ENCODE measurements at regions not wholly inside any gene's neighbourhood (a gene's known extent, or its start where the extent isn't known, plus 50 kb on each side); places are given as distances from the start of the nearest gene placed in this dataset.
"Not testable (repeated sequence)": the region's sequence is repeated elsewhere in the genome, so short reads cannot be mapped to it uniquely, and the experiment has no call there.

DNA sequence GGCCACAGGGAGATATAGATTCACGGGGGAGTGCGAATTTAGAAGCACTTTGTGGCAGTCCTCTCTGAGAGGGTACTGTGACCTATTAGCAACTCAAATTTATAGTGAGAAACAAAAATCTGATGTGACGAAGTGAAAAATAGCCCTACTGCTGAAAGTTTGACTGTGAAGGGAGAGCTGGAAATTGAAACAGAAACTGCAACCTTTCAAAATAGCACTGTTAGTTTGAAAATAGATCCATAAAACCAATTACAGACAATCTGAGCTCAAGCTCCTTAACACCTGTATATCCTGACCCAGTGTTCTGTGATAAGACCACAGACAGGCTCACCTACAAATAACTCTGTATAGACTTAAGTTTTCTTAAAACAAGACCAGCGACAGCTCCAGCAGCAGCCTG is 420.1 kb downstream of the IRX1 start:
- H3K9me3 Mint-ChIP-seq, result peaks cover 3% of the 10 kb centered on the region
- H3K36me3 Mint-ChIP-seq, result no peaks in the 10 kb centered on the region
- H3K4me3 Mint-ChIP-seq, result no peak overlapping the region
- no peak for ATAC-seq
- H3K27ac Mint-ChIP-seq, result no peak overlapping the region
- H3K27me3 Mint-ChIP-seq, result no peaks in the 10 kb centered on the region
- no peaks in the 10 kb centered on the region for H3K4me1 Mint-ChIP-seq

DNA sequence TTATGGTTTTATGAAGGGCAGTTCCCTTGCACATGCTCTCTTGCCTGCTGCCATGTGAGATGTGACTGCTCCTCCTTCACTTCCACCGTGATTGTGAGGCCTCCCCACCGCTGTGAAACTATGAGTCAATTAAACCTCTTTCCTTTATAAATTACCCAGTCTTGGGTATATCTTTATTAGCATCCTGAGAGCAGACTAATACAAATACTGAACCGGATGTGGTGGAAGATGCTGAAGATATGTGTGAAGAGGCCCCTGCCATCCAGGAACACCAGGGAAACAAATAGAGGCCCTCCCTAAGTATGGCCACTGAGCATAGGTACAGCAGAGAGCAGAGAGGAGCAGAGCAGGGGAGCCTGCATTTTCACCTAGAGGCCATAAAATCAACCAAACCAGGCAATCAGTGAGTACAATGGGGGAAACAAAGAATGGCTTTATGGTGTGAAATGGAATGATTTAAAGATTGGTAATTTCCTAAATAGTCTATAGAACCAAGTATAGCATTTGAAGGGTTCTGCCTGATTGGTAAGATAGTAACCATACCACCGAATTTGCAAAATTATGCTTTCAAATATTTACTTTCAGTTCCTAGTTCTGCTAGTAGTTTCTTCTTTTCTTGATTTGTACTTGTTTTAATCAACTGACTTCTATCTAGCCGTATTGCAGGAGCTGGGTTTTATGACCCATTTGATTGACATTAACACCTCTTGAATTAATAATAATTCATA is 421.6 kb downstream of the IRX1 start:
- no peak overlapping the region for H3K4me3 Mint-ChIP-seq
- H3K27me3 Mint-ChIP-seq, result no peaks in the 10 kb centered on the region
- H3K9me3 Mint-ChIP-seq, result peaks cover 6% of the 10 kb centered on the region
- H3K36me3 Mint-ChIP-seq, result no peaks in the 10 kb centered on the region
- no peaks in the 10 kb centered on the region for H3K4me1 Mint-ChIP-seq
- no peak for ATAC-seq
- H3K27ac Mint-ChIP-seq, result no peak overlapping the region

GRCh38 chr5:4018007-4018406 is 422.4 kb downstream of the IRX1 start:
- H3K27me3 Mint-ChIP-seq, result no peaks in the 10 kb centered on the region
- no peaks in the 10 kb centered on the region for H3K36me3 Mint-ChIP-seq
- ATAC-seq, result no peak
- peaks cover 6% of the 10 kb centered on the region for H3K9me3 Mint-ChIP-seq
- H3K4me1 Mint-ChIP-seq, result no peaks in the 10 kb centered on the region
- H3K27ac Mint-ChIP-seq, result no peak overlapping the region
- no peak overlapping the region for H3K4me3 Mint-ChIP-seq

DNA sequence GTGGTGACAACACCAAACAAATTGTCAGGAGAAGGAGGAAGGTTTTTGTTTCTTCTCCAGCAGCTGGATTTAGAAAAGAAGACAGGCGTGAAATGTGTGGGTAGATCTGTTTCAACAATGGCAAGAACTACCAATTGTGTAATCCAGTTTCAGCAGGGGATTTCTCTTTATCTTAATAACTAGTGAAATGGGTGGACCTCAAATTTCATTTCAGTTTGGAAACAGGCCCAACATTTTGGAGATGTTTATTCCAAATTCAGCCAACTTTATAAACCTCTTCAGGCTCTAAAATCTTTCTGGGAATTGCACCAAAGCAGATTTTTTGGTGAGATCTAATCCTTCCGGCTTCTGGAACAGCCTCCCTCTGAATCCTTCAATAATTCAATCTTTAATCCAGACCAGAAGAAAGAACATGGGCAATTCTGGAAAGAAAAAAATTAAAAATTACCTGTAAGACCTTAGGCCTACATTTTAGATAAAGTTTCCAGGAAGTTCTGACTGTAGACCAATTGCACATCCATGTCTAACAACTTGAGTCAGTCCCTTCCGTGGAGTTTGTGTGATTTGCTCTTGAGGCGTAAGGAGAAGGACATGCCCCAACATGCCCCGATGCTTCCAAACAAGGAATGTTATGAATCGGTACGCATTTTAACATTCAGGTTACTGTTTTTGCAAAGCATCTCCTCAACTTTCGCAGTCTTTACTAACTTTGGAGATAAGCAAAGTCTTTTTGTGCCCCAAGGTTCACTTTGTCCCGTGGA is 423.6 kb downstream of the IRX1 start:
- Mint-ChIP-seq H3K27ac (no peak overlapping the region), H3K36me3 (no peaks in the 10 kb centered on the region), H3K4me1 (no peaks in the 10 kb centered on the region), H3K4me3 (no peak overlapping the region), H3K9me3 (peaks cover 6% of the 10 kb centered on the region), H3K27me3 (no peaks in the 10 kb centered on the region)
- ATAC-seq, result no peak

DNA sequence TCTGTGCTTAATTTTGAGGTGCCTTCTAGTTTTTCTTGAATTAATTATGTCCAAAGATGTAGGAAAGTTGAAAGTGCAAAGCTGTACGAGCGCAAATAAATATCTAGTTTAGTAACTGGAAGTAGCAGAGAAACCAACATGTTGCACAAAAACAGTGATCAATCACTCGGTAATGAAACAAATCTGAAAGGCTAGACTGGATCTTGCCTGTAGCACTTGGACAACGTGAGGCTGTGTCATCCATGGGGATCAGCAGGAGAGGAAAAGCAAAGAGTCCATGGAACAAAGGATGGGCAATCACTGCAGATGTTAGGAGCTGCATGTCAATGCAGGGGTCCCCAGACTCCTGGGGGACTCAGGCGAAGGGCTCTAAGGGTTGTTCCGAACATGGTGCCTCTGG is 424.2 kb downstream of the IRX1 start:
- Mint-ChIP-seq H3K27me3 (no peaks in the 10 kb centered on the region), H3K4me3 (no peak overlapping the region), H3K36me3 (no peaks in the 10 kb centered on the region), H3K9me3 (peaks cover 6% of the 10 kb centered on the region), H3K27ac (no peak overlapping the region), H3K4me1 (no peaks in the 10 kb centered on the region)
- no peak for ATAC-seq

DNA sequence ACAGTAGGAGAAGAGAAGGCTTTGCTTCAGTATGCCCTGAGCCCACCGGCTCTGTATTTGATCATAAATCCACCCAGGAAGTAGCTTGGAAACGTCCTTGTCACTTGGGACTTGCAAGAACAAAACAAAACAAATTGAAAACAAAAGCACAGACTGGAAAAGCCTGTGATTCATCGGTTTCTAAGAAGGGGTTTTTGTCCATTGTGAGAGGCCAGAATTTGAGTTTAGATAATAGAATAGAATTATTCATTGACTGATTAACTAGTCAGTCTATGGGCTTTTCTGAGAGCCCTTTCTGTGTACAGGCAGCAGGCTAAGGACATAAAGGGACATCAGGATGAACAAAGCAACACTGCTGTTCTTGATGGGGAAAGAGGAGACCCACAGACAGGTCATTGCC is 424.8 kb downstream of the IRX1 start:
- Mint-ChIP-seq H3K36me3 (no peaks in the 10 kb centered on the region), H3K4me1 (no peaks in the 10 kb centered on the region), H3K4me3 (no peak overlapping the region), H3K27me3 (no peaks in the 10 kb centered on the region), H3K27ac (no peak overlapping the region), H3K9me3 (peaks cover 6% of the 10 kb centered on the region)
- ATAC-seq, result no peak

DNA sequence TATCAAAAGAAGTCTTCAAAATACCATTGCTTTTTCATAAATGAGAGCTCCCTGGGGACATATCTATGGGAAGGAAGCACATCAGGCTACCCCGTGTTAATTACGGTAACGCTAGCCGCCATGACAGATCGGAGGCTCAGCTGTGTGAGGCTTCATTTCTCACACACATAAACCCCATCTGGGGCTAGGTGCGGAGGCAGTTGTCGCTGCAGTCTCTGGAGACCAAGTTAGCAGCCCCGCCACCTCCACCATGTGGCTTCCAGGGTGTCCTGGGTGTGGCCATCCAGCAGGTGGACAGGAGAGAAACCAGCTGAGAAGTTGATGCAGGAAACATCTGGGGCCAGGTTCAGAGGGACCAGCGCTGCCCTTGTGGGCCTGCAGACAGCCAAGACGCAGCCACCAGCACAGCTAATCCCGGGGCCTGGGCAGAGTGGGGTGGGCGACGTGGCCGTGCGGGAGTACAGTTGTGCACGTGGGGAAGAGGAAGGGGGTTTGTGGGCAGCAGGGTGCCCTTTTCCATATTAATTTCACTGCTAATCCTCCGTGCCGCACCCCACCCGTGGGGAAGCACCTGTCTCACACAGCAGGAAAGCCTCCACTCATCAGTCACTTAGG is 426.5 kb downstream of the IRX1 start:
- H3K4me3 Mint-ChIP-seq, result no peak overlapping the region
- H3K4me1 Mint-ChIP-seq, result no peaks in the 10 kb centered on the region
- ATAC-seq, result no peak
- H3K27me3 Mint-ChIP-seq, result no peaks in the 10 kb centered on the region
- no peak overlapping the region for H3K27ac Mint-ChIP-seq
- H3K9me3 Mint-ChIP-seq, result peaks cover 4% of the 10 kb centered on the region
- no peaks in the 10 kb centered on the region for H3K36me3 Mint-ChIP-seq

DNA sequence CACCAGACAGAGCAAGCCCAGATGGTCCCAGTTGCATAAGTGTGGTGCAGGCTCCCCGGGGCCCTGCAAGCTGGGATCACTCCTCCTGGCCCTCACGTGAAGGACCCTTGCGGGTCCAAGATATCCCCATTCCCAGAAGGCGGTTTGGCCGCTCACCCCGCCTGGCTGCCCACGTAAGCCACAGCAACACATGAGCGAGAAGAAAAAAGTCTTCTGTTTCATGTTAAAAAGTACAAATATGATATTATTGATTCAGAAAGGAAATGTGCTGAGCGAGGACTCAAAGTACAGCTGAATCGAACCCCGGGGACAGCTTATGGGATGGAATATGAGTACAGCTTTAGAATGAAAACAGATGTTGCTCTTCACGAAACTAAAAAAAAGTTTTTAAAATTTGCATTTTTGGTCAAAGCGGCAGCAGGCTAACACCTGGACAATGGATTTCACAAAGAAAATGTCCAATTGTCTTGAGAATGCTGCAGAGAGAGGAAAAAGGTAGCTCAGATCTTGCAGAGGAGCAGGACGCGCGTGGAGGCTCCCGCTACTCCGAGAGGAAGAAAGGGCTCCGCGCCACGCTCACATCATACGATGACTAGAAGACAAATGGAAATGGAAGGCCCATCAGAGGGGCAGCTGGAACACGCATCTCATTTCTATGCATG is 427.6 kb downstream of the IRX1 start:
- Mint-ChIP-seq H3K27ac (no peak overlapping the region), H3K27me3 (no peaks in the 10 kb centered on the region), H3K36me3 (no peaks in the 10 kb centered on the region), H3K4me1 (no peaks in the 10 kb centered on the region), H3K4me3 (no peak overlapping the region), H3K9me3 (peaks cover 4% of the 10 kb centered on the region)
- no peak for ATAC-seq

GRCh38 chr5:4023753-4024335 is 428.2 kb downstream of the IRX1 start:
- Mint-ChIP-seq H3K27me3 (no peaks in the 10 kb centered on the region), H3K4me3 (no peak overlapping the region), H3K27ac (no peak overlapping the region)

DNA sequence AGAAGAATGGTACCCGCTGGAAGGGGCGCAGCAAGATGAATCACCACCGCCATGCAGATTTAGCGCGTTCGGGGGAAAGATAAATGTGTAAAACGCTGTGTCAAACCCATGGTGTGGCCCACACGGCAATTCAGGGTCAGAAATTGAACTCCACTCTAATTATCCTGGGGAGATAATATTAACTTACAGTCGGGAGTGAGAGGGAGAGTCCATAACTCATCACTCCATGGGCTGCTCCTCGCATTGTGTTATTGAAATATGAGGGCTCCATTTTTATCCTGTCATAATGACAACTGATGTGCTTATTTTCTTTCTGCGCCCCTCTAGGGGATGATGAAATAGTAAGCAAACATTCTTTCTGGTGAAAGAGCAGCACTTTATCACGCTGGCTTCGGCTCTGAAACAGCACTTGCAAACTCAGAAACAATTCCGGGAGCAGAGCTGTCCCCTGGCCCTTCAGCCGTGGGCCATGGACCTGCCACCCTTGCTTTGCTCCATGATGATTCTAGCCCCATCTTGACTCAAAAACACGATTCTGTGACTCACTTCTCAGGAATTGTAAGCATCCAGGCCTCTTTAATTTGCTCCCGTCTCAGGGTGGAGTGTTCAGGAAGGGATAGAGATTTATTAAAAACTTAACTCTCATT is 431.6 kb downstream of the IRX1 start:
- no peaks in the 10 kb centered on the region for H3K27me3 Mint-ChIP-seq
- ATAC-seq, result no peak
- H3K36me3 Mint-ChIP-seq, result no peaks in the 10 kb centered on the region
- H3K27ac Mint-ChIP-seq, result no peak overlapping the region
- peaks cover 2% of the 10 kb centered on the region for H3K9me3 Mint-ChIP-seq
- no peak overlapping the region for H3K4me3 Mint-ChIP-seq
- H3K4me1 Mint-ChIP-seq, result no peaks in the 10 kb centered on the region

More at GRCh38 chr5:4023753-4024335, 428.2 kb downstream of the IRX1 start:
- Mint-ChIP-seq H3K36me3 (no peaks in the 10 kb centered on the region), H3K9me3 (peaks cover 4% of the 10 kb centered on the region), H3K4me1 (no peaks in the 10 kb centered on the region)
- no peak for ATAC-seq

DNA sequence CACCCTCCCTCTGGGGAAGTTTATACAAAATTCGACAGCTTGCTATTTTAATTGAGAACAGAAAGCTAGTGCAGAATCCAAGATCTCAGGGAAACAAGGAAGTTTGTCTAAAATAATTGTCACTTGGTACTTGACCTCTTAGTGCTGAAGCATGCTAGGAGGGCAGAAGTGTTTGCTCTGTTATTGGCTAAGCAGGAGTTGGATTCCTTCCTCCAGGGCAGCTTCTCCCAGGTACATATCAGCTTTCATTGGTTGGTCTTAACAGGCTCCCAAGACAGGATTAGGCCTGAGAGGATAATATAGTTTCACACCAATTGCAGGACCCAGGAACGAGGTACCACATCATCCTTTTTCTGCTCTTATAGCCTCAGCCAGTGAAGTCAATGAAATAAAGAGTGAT is 432.8 kb downstream of the IRX1 start:
- H3K4me1 Mint-ChIP-seq, result no peaks in the 10 kb centered on the region
- ATAC-seq, result no peak
- no peak overlapping the region for H3K4me3 Mint-ChIP-seq
- peaks cover 2% of the 10 kb centered on the region for H3K9me3 Mint-ChIP-seq
- H3K27me3 Mint-ChIP-seq, result no peaks in the 10 kb centered on the region
- H3K27ac Mint-ChIP-seq, result no peak overlapping the region
- no peaks in the 10 kb centered on the region for H3K36me3 Mint-ChIP-seq

DNA sequence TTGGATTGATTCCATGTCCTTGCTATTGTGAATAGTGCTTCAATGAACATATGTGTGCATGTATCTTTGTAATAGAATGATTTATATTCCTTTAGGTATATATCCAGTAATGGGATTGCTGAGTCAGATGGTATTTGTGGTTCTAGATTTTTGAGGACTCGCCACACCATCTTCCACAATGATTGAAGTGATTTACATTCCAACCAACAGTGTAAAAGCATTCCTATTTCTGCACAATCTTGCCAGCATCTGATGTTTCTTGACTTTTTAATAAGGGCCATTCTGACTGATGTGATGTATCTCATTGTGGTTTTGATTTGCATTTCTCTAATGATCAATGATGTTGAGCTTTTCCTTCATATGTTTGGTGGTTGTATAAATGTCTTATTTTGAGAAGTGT is 437.9 kb downstream of the IRX1 start:
- H3K4me3 Mint-ChIP-seq, H3K9me3 Mint-ChIP-seq, H3K27me3 Mint-ChIP-seq, ATAC-seq, H3K36me3 Mint-ChIP-seq, H3K27ac Mint-ChIP-seq, H3K4me1 Mint-ChIP-seq: not testable (repeated sequence)

GRCh38 chr5:4036861-4037260 is 441.2 kb downstream of the IRX1 start:
- no peaks in the 10 kb centered on the region for H3K4me1 Mint-ChIP-seq
- H3K9me3 Mint-ChIP-seq, result peaks cover 3% of the 10 kb centered on the region
- H3K36me3 Mint-ChIP-seq, result no peaks in the 10 kb centered on the region
- H3K27ac Mint-ChIP-seq, result no peak overlapping the region
- H3K4me3 Mint-ChIP-seq, result no peak overlapping the region
- no peak for ATAC-seq
- no peaks in the 10 kb centered on the region for H3K27me3 Mint-ChIP-seq

DNA sequence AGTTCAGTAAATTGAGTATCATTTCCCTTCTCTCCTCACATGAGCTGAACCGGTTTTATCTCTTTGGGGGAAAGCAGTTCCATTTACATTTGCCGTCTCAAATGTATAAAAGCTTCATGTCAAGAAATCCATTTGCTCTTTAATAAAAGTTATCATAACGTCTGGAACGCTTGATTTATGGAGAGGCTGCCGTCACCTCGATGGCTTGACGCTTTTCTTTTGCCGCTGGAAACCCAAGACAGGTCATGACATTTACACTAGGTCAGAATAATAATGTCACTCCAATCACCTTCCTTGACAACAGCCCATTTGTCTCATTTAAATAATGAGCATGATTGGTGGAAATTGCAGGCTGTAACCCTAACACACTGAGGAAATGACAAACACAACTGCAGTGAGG is 443.4 kb downstream of the IRX1 start:
- no peaks in the 10 kb centered on the region for H3K36me3 Mint-ChIP-seq
- H3K4me3 Mint-ChIP-seq, result no peak overlapping the region
- peaks cover 3% of the 10 kb centered on the region for H3K9me3 Mint-ChIP-seq
- H3K27me3 Mint-ChIP-seq, result no peaks in the 10 kb centered on the region
- ATAC-seq, result no peak
- no peaks in the 10 kb centered on the region for H3K4me1 Mint-ChIP-seq
- H3K27ac Mint-ChIP-seq, result no peak overlapping the region

DNA sequence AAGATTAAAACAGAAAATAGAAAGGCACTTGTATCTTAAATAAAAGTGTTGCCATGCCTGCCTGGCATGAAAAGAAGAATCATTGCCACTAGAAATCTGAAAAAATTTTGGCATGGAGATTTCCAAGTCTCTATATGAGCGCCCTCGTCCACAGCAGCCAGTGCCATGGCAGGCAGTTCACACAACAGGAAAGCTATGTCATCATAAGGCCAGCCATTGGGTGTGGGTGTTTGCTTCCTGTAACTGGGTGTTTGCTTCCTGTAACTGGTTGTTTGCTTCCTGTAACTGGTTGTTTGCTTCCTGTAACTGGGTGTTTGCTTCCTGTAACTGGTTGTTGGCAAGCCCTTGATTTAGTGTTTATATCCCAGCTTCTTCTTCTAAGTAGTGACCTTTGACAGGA is 446.7 kb downstream of the IRX1 start:
- Mint-ChIP-seq H3K27ac (no peak overlapping the region), H3K4me3 (no peak overlapping the region), H3K4me1 (no peaks in the 10 kb centered on the region), H3K9me3 (peaks cover 3% of the 10 kb centered on the region), H3K27me3 (no peaks in the 10 kb centered on the region), H3K36me3 (no peaks in the 10 kb centered on the region)
- ATAC-seq, result no peak

Data from stimulated activated memory B cell treated with anti-CD40 and anti-IgM and Interleukin-4, amounts not matched to agents 10 μg/mL and 1 μg/mL and 100 μg/mL, for 72 hours (primary cell).